ENCODE measurements at regions not wholly inside any gene's neighbourhood (a gene's known extent, or its start where the extent isn't known, plus 50 kb on each side); places are given as distances from the start of the nearest gene placed in this dataset.

DNA sequence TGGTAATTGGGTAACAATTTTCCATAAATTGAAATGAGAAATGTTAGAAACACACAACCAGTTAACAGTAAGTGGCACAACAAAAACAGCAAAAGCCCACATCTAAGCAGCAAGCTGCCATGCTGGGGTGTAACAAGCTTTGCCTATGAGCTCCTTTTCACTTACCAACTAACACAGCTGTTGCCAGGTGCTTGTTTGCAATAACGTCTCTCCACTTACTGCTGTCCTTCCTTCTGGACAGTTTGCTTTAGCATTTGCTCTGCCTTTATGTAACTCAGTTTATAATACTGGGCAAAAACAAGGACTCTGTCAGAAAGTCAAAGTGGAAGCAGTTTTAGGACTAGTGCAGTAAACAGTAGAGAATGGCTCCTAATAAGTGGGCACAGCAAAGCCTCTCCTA, 740.9 kb downstream of the POM121L12 start:
- DNase-seq (ENCODE audit: low read depth, low spot score), result no peak
- no TSS peak for BruUV-seq (replicated peaks)
- Histone ChIP-seq H2AFZ (ENCODE audit: low read depth, low read length, poor library complexity, severe bottlenecking) (no peak overlapping the region), H3K4me2 (ENCODE audit: low read length) (no peak overlapping the region), H3K4me1 (ENCODE audit: control insufficient read depth in 1 of 2, insufficient read depth in 2 of 2, low read length in 2 of 2) (no peaks in the 10 kb centered on the region), H4K20me1 (ENCODE audit: insufficient read depth) (no peaks in the 10 kb centered on the region), H3K36me3 (ENCODE audit: control insufficient read depth in 1 of 2, insufficient read depth in 2 of 2, low read length in 2 of 2) (no peaks in the 10 kb centered on the region), H3K79me2 (ENCODE audit: insufficient read depth, low read length) (no peaks in the 10 kb centered on the region), H3K9me2 (ENCODE audit: insufficient read depth) (no peaks in the 10 kb centered on the region), H3K9ac (ENCODE audit: low read length) (no peak overlapping the region), H3K4me3 (replicated peaks in 1 of 2; ENCODE audit: low read depth in 1 of 2, low read length in 2 of 2) (no peak overlapping the region), H3K9me3 (ENCODE audit: control insufficient read depth in 1 of 2, insufficient read depth in 1 of 2, low read depth in 1 of 2, low read length in 2 of 2) (peaks cover 4 to 33% of the 10 kb centered on the region in 2 experiments; a peak in 3 of 4 replicates), H3K27me3 (ENCODE audit: insufficient read depth, low read length) (no peaks in the 10 kb centered on the region), H3K27ac (ENCODE audit: low read depth, low read length) (no peak overlapping the region)
- ChIA-PET POLR2A (no interaction called here), CTCF (no interaction called here), RAD21 (ENCODE audit: low non-redundant PET in 1 of 2, low total read pairs in 2 of 2, uncharacterized antibody in 2 of 2, unreplicated experiment in 2 of 2) (no interaction called here)
- ATAC-seq, result no peak
- intact Hi-C loops (cut with micrococcal nuclease), result no loop called here
- TF ChIP-seq, protein P1, sequence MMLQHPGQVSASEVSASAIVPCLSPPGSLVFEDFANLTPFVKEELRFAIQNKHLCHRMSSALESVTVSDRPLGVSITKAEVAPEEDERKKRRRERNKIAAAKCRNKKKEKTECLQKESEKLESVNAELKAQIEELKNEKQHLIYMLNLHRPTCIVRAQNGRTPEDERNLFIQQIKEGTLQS (IDR thresholded peaks at IDR 0.05), result no peak
- TF ChIP-seq TCF7L2 (IDR thresholded peaks at IDR 0.05; ENCODE audit: borderline replicate concordance, extremely low read depth, insufficient read depth, insufficient read length) (no peak), SIN3A (IDR thresholded peaks at IDR 0.05; ENCODE audit: low read depth) (no peak), EGR1 (IDR thresholded peaks at IDR 0.05; ENCODE audit: low read depth) (no peak), CBX3 (IDR thresholded peaks at IDR 0.05; ENCODE audit: low read depth) (no peak)
- TF ChIP-seq, protein P2, sequence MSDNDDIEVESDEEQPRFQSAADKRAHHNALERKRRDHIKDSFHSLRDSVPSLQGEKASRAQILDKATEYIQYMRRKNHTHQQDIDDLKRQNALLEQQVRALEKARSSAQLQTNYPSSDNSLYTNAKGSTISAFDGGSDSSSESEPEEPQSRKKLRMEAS (IDR thresholded peaks at IDR 0.05), result no peak

DNA sequence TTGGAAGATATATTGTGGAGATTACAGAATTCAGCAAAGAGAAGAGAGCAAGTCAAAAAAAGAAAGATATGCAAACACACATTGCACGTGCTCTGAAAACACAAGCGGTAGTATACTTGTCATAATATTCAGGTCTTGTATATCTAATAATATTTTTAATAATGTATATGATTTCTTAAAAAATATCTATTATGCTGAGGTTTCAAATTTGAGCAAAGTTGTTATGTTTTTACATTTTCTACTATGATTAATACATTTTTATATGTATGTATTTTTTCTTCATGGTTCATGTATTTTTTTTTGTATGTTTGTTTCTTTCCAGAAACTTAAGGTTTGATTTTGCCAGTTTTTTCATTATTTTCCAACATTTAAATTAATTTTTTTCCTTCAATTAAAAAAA, 752.4 kb upstream of the VSTM2A start:
- Histone ChIP-seq H3K4me2 (ENCODE audit: low read length) (no peak overlapping the region), H2AFZ (ENCODE audit: low read depth, low read length, poor library complexity, severe bottlenecking) (no peak overlapping the region), H3K36me3 (ENCODE audit: control insufficient read depth in 1 of 2, insufficient read depth in 2 of 2, low read length in 2 of 2) (no peaks in the 10 kb centered on the region), H3K4me3 (replicated peaks in 1 of 2; ENCODE audit: low read depth in 1 of 2, low read length in 2 of 2) (no peak overlapping the region), H3K9me2 (ENCODE audit: insufficient read depth) (no peaks in the 10 kb centered on the region), H3K9ac (ENCODE audit: low read length) (no peak overlapping the region), H3K79me2 (ENCODE audit: insufficient read depth, low read length) (no peaks in the 10 kb centered on the region), H3K27ac (ENCODE audit: low read depth, low read length) (no peak overlapping the region), H4K20me1 (ENCODE audit: insufficient read depth) (no peaks in the 10 kb centered on the region), H3K27me3 (ENCODE audit: insufficient read depth, low read length) (no peaks in the 10 kb centered on the region), H3K4me1 (ENCODE audit: control insufficient read depth in 1 of 2, insufficient read depth in 2 of 2, low read length in 2 of 2) (no peaks in the 10 kb centered on the region), H3K9me3 (ENCODE audit: control insufficient read depth in 1 of 2, insufficient read depth in 1 of 2, low read depth in 1 of 2, low read length in 2 of 2) (peaks cover 4 to 18% of the 10 kb centered on the region in 2 experiments; a peak in 3 of 4 replicates)
- DNase-seq (ENCODE audit: low read depth, low spot score), result no peak
- TF ChIP-seq, protein P3, sequence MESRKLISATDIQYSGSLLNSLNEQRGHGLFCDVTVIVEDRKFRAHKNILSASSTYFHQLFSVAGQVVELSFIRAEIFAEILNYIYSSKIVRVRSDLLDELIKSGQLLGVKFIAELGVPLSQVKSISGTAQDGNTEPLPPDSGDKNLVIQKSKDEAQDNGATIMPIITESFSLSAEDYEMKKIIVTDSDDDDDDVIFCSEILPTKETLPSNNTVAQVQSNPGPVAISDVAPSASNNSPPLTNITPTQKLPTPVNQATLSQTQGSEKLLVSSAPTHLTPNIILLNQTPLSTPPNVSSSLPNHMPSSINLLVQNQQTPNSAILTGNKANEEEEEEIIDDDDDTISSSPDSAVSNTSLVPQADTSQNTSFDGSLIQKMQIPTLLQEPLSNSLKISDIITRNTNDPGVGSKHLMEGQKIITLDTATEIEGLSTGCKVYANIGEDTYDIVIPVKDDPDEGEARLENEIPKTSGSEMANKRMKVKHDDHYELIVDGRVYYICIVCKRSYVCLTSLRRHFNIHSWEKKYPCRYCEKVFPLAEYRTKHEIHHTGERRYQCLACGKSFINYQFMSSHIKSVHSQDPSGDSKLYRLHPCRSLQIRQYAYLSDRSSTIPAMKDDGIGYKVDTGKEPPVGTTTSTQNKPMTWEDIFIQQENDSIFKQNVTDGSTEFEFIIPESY (IDR thresholded peaks at IDR 0.05; ENCODE audit: extremely low read depth, insufficient replicate concordance, low read length), result no peak
- no peak for TF ChIP-seq POLR2A (IDR thresholded peaks at IDR 0.05; ENCODE audit: borderline replicate concordance, extremely low read depth, insufficient read depth, insufficient read length)
- no peak for TF ChIP-seq YY1 (IDR thresholded peaks at IDR 0.05; ENCODE audit: extremely low read depth, insufficient replicate concordance, low read depth, low read length)
- TF ChIP-seq EGR1 (IDR thresholded peaks at IDR 0.05; ENCODE audit: low read depth), result no peak
- ChIA-PET POLR2A (no interaction called here), CTCF (no interaction called here), RAD21 (ENCODE audit: low non-redundant PET in 1 of 2, low total read pairs in 2 of 2, uncharacterized antibody in 2 of 2, unreplicated experiment in 2 of 2) (no interaction called here)
- ATAC-seq, result no peak
- intact Hi-C loops (cut with micrococcal nuclease), result no loop called here
- no TSS peak for BruUV-seq (replicated peaks)

All from HCT116 (cell line).